ENCODE measurements at regions not wholly inside any gene's neighbourhood (a gene's known extent, or its start where the extent isn't known, plus 50 kb on each side); places are given as distances from the start of the nearest gene placed in this dataset.

DNA sequence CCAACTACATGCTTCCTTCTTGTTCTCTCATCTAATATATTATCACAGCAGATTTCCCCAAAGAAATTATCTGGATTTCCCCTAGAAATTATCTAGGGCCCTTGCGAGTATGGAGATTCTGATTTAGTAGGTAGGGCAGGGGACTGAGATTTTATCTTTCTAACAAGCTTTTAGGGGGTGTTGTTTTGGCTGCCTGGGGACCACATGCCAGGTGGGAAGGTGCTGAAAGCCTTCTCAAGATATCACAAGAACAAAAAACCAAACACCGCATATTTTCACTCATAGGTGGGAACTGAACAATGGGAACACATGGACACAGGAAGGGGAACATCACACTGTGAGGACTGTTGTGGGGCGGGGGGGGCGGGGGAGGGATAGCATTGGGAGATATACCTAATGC lies 146.5 kb upstream of the CDH10 start:
- TF ChIP-seq, protein P1, sequence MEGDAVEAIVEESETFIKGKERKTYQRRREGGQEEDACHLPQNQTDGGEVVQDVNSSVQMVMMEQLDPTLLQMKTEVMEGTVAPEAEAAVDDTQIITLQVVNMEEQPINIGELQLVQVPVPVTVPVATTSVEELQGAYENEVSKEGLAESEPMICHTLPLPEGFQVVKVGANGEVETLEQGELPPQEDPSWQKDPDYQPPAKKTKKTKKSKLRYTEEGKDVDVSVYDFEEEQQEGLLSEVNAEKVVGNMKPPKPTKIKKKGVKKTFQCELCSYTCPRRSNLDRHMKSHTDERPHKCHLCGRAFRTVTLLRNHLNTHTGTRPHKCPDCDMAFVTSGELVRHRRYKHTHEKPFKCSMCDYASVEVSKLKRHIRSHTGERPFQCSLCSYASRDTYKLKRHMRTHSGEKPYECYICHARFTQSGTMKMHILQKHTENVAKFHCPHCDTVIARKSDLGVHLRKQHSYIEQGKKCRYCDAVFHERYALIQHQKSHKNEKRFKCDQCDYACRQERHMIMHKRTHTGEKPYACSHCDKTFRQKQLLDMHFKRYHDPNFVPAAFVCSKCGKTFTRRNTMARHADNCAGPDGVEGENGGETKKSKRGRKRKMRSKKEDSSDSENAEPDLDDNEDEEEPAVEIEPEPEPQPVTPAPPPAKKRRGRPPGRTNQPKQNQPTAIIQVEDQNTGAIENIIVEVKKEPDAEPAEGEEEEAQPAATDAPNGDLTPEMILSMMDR (conservative IDR thresholded peaks at IDR 0.05; ENCODE audit: low read depth, low read length), result no peak
- no peak for TF ChIP-seq EZH2 (IDR thresholded peaks at IDR 0.05; ENCODE audit: low read length, unreplicated experiment)
